ENCODE measurements at regions not wholly inside any gene's neighbourhood (a gene's known extent, or its start where the extent isn't known, plus 50 kb on each side); places are given as distances from the start of the nearest gene placed in this dataset.

GRCh38 chr12:97209997-97210396 is 252.6 kb upstream of the RMST start:
- TF ChIP-seq EMX1 (CRISPR knock-in tag; IDR thresholded peaks at IDR 0.05) (no peak), ZNF232 (CRISPR knock-in tag; IDR thresholded peaks at IDR 0.05) (no peak), CTCF (IDR thresholded peaks at IDR 0.05) (no peak), MLX (CRISPR knock-in tag; IDR thresholded peaks at IDR 0.05) (no peak), ZNF138 (CRISPR knock-in tag; conservative IDR thresholded peaks at IDR 0.05) (no peak)
- TF ChIP-seq, protein P1, sequence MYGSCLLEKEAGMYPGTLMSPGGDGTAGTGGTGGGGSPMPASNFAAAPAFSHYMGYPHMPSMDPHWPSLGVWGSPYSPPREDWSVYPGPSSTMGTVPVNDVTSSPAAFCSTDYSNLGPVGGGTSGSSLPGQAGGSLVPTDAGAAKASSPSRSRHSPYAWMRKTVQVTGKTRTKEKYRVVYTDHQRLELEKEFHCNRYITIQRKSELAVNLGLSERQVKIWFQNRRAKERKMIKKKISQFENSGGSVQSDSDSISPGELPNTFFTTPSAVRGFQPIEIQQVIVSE (CRISPR knock-in tag; IDR thresholded peaks at IDR 0.05; ENCODE audit: borderline replicate concordance): no peak
- TF ChIP-seq, protein P2, sequence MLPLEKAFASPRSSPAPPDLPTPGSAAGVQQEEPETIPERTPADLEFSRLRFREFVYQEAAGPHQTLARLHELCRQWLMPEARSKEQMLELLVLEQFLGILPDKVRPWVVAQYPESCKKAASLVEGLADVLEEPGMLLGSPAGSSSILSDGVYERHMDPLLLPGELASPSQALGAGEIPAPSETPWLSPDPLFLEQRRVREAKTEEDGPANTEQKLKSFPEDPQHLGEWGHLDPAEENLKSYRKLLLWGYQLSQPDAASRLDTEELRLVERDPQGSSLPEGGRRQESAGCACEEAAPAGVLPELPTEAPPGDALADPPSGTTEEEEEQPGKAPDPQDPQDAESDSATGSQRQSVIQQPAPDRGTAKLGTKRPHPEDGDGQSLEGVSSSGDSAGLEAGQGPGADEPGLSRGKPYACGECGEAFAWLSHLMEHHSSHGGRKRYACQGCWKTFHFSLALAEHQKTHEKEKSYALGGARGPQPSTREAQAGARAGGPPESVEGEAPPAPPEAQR (CRISPR knock-in tag; IDR thresholded peaks at IDR 0.05): no peak
- TF ChIP-seq, protein P3, sequence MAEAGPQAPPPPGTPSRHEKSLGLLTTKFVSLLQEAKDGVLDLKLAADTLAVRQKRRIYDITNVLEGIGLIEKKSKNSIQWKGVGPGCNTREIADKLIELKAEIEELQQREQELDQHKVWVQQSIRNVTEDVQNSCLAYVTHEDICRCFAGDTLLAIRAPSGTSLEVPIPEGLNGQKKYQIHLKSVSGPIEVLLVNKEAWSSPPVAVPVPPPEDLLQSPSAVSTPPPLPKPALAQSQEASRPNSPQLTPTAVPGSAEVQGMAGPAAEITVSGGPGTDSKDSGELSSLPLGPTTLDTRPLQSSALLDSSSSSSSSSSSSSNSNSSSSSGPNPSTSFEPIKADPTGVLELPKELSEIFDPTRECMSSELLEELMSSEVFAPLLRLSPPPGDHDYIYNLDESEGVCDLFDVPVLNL (CRISPR knock-in tag; IDR thresholded peaks at IDR 0.05; ENCODE audit: borderline replicate concordance, low read depth): no peak

Data from WTC11 (cell line).